PC-3 (cell line): ENCODE measurements at regions not wholly inside any gene's neighbourhood (a gene's known extent, or its start where the extent isn't known, plus 50 kb on each side); places are given as distances from the start of the nearest gene placed in this dataset.

Experiments
- EZH2 ChIP-seq: fragments of 300-600 bp; sonication (generic); IDR thresholded peaks from one replicate; pipeline ENCODE4 v1.6.1; 2017; ENCODE audit warnings: antibody characterized with exemption, mild to moderate bottlenecking, low read length; ENCODE audit not compliant: unreplicated experiment
- TF ChIP-seq, protein P1 (sequence below): fragments of 300-600 bp; sonication (generic); conservative IDR thresholded peaks from 2 replicates; pipeline ENCODE4 v1.5.1; 2017; ENCODE audit warnings: antibody characterized with exemption, low read depth, mild to moderate bottlenecking, low read length

DNA sequence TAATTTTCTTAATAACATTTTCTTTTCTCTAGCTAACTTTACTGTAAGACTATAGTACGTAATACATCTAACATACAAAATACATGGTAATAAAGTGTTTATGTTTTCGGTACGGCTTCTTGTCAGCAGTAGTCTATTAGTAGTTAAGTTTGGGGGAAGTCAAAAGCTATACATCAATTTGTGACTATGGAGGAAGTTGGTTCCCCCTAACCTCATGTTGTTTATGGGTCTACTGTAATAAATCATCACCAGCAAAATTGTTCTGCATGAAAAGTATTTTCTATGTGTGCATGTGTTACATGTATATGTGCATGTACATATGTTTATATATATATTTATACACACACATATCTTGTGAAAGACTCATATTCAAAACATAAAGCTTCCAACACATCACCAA, 303.0 kb downstream of the TRIB2 start:
- TF ChIP-seq, protein P1, sequence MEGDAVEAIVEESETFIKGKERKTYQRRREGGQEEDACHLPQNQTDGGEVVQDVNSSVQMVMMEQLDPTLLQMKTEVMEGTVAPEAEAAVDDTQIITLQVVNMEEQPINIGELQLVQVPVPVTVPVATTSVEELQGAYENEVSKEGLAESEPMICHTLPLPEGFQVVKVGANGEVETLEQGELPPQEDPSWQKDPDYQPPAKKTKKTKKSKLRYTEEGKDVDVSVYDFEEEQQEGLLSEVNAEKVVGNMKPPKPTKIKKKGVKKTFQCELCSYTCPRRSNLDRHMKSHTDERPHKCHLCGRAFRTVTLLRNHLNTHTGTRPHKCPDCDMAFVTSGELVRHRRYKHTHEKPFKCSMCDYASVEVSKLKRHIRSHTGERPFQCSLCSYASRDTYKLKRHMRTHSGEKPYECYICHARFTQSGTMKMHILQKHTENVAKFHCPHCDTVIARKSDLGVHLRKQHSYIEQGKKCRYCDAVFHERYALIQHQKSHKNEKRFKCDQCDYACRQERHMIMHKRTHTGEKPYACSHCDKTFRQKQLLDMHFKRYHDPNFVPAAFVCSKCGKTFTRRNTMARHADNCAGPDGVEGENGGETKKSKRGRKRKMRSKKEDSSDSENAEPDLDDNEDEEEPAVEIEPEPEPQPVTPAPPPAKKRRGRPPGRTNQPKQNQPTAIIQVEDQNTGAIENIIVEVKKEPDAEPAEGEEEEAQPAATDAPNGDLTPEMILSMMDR: no peak
- no peak for TF ChIP-seq EZH2
